ENCODE measurements at regions not wholly inside any gene's neighbourhood (a gene's known extent, or its start where the extent isn't known, plus 50 kb on each side); places are given as distances from the start of the nearest gene placed in this dataset.

DNA sequence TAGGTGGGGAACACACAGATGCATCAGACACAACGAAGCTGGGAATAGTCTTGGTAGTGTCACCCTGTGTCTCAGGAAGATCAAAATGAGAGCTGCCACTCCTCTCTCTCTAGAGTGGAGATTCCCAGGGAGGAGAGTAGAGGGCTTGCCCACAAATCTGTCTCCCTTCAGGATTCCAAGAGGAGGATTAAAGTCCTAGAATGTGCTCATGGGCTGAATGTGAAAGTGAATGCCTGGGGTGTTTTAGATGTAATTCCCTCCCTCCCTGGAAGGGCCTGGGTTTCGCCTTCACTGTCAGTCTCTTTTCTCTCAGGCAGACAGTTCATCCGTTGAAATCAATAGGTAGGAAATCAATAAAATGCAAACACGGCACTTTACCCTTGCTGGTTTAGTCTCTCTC lies 282.6 kb upstream of the PPARGC1A start:
- Histone ChIP-seq H3K9me3 (ENCODE audit: control insufficient read depth in 2 of 2, insufficient read depth in 1 of 2, low read length in 1 of 2) (no peaks in the 10 kb centered on the region), H3K27me3 (ENCODE audit: control insufficient read depth in 2 of 2, insufficient read depth in 1 of 2, low read length in 1 of 2) (no peaks in the 10 kb centered on the region), H3K27ac (ENCODE audit: low read depth in 1 of 2, low read length in 1 of 2) (no peak overlapping the region), H3K36me3 (ENCODE audit: control insufficient read depth in 2 of 2, insufficient read depth in 2 of 2, low read length in 1 of 2) (no peaks in the 10 kb centered on the region), H3K4me3 (ENCODE audit: low read length in 2 of 2) (no peak overlapping the region), H3K4me1 (ENCODE audit: control insufficient read depth in 2 of 2, insufficient read depth in 2 of 2, low read length in 2 of 2) (no peaks in the 10 kb centered on the region)
- 81% methylated on average over 4 of the region's 4 CpGs for WGBS
- no peak for DNase-seq (ENCODE audit: low read depth in 6 of 9, low spot score in 9 of 9)

DNA sequence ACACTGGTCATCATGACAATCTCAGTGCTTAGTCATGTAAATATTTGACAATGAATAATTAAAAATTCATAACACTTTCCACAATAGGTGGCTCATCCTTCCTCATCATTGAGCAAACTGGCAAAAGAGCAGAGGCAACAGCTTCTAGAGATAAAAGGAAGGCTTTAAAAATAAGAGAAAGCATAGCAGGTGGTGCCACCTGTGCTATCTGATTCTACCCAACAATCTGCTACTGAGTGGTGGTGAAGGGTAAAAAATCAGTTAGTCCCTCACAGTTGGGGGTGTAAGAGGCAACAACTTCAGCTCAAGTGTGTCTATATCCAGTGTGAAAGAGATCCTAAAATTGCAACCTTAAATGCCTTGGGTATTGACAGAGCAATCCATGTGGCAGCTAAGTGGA lies 280.1 kb upstream of the PPARGC1A start:
- H3K4me3 ChIP-seq (ENCODE audit: low read length in 2 of 2) = no peak overlapping the region
- H3K36me3 ChIP-seq (ENCODE audit: control insufficient read depth in 2 of 2, insufficient read depth in 2 of 2, low read length in 1 of 2) = no peaks in the 10 kb centered on the region
- H3K27me3 ChIP-seq (ENCODE audit: control insufficient read depth in 2 of 2, insufficient read depth in 1 of 2, low read length in 1 of 2) = no peaks in the 10 kb centered on the region
- H3K9me3 ChIP-seq (ENCODE audit: control insufficient read depth in 2 of 2, insufficient read depth in 1 of 2, low read length in 1 of 2) = no peaks in the 10 kb centered on the region
- H3K27ac ChIP-seq (ENCODE audit: low read depth in 1 of 2, low read length in 1 of 2) = no peak overlapping the region
- H3K4me1 ChIP-seq (ENCODE audit: control insufficient read depth in 2 of 2, insufficient read depth in 2 of 2, low read length in 2 of 2) = no peaks in the 10 kb centered on the region
- DNase-seq (ENCODE audit: low read depth in 6 of 9, low spot score in 9 of 9) = no peak

DNA sequence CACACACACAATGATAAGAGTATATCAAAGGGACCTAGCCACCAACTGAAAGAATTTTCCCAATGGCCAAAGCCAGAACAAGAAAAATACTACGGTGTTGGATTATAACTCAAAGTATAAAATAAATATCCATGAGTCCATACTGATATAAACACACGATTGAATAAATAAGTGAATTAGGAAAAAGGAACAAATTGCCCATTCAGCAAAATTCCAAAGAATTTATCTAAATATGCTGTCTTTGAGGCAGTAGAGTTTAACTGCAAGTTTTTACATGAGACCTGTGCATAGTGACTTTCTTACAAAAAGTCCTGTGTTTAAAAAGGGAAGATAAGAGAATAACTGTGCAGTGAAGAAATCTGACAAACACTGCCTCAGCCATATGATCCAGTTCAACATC lies 278.8 kb upstream of the PPARGC1A start:
- H3K4me3 ChIP-seq (ENCODE audit: low read length in 2 of 2) = no peak overlapping the region
- H3K27me3 ChIP-seq (ENCODE audit: control insufficient read depth in 2 of 2, insufficient read depth in 1 of 2, low read length in 1 of 2) = no peaks in the 10 kb centered on the region
- no peaks in the 10 kb centered on the region for H3K4me1 ChIP-seq (ENCODE audit: control insufficient read depth in 2 of 2, insufficient read depth in 2 of 2, low read length in 2 of 2)
- no peak overlapping the region for H3K27ac ChIP-seq (ENCODE audit: low read depth in 1 of 2, low read length in 1 of 2)
- H3K9me3 ChIP-seq (ENCODE audit: control insufficient read depth in 2 of 2, insufficient read depth in 1 of 2, low read length in 1 of 2) = no peaks in the 10 kb centered on the region
- WGBS = 94% methylated on average over 2 of the region's 2 CpGs
- no peak for DNase-seq (ENCODE audit: low read depth in 6 of 9, low spot score in 9 of 9)
- H3K36me3 ChIP-seq (ENCODE audit: control insufficient read depth in 2 of 2, insufficient read depth in 2 of 2, low read length in 1 of 2) = no peaks in the 10 kb centered on the region

DNA sequence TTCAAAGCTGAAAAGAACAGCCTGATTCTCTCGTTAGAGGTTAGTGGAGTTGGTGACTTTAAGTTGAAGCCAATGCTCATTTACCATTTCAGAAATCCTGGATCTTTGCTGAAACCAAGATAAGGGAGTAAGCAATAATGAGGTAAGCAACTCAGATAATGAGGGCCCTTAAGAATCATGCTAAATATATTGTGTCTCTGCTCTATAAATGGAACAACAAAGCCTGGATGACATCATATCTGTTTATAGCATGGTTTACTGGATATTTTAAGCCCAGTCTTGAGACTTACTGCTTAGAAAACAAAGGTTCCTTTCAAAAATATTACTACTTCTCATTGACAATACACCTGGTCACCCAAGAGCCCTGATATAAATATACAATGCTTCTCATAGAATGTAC lies 276.7 kb upstream of the PPARGC1A start:
- H3K4me3 ChIP-seq (ENCODE audit: low read length in 2 of 2) = no peak overlapping the region
- H3K9me3 ChIP-seq (ENCODE audit: control insufficient read depth in 2 of 2, insufficient read depth in 1 of 2, low read length in 1 of 2) = no peaks in the 10 kb centered on the region
- H3K27ac ChIP-seq (ENCODE audit: low read depth in 1 of 2, low read length in 1 of 2) = no peak overlapping the region
- H3K4me1 ChIP-seq (ENCODE audit: control insufficient read depth in 2 of 2, insufficient read depth in 2 of 2, low read length in 2 of 2) = no peaks in the 10 kb centered on the region
- 93% methylated on average over 1 of the region's 1 CpG for WGBS
- H3K36me3 ChIP-seq (ENCODE audit: control insufficient read depth in 2 of 2, insufficient read depth in 2 of 2, low read length in 1 of 2) = no peaks in the 10 kb centered on the region
- DNase-seq (ENCODE audit: low read depth in 6 of 9, low spot score in 9 of 9) = no peak
- no peaks in the 10 kb centered on the region for H3K27me3 ChIP-seq (ENCODE audit: control insufficient read depth in 2 of 2, insufficient read depth in 1 of 2, low read length in 1 of 2)

DNA sequence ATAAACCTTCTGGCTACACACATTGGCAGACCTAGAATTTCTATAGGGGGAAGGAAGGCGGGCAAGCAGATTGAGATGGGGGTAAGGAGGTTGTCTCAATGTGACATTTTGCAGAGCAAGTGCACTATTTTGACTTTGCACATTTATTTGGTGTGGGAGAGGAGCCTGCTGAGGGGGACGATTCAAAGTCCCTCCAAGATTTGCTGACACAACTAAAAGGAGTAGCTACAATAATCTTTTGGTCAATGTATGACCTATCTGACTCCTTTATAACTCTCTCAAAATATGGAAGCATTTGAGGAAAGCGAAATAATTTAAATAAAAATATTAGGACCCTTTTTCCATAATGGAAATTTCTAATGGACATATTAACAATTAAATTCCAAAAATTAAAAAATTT lies 274.9 kb upstream of the PPARGC1A start:
- no peak for DNase-seq (ENCODE audit: low read depth in 6 of 9, low spot score in 9 of 9)
- H3K36me3 ChIP-seq (ENCODE audit: control insufficient read depth in 2 of 2, insufficient read depth in 2 of 2, low read length in 1 of 2) = no peaks in the 10 kb centered on the region
- H3K27ac ChIP-seq (ENCODE audit: low read depth in 1 of 2, low read length in 1 of 2) = no peak overlapping the region
- H3K4me3 ChIP-seq (ENCODE audit: low read length in 2 of 2) = no peak overlapping the region
- no peaks in the 10 kb centered on the region for H3K27me3 ChIP-seq (ENCODE audit: control insufficient read depth in 2 of 2, insufficient read depth in 1 of 2, low read length in 1 of 2)
- 88% methylated on average over 3 of the region's 3 CpGs for WGBS
- H3K4me1 ChIP-seq (ENCODE audit: control insufficient read depth in 2 of 2, insufficient read depth in 2 of 2, low read length in 2 of 2) = no peaks in the 10 kb centered on the region
- H3K9me3 ChIP-seq (ENCODE audit: control insufficient read depth in 2 of 2, insufficient read depth in 1 of 2, low read length in 1 of 2) = no peaks in the 10 kb centered on the region

DNA sequence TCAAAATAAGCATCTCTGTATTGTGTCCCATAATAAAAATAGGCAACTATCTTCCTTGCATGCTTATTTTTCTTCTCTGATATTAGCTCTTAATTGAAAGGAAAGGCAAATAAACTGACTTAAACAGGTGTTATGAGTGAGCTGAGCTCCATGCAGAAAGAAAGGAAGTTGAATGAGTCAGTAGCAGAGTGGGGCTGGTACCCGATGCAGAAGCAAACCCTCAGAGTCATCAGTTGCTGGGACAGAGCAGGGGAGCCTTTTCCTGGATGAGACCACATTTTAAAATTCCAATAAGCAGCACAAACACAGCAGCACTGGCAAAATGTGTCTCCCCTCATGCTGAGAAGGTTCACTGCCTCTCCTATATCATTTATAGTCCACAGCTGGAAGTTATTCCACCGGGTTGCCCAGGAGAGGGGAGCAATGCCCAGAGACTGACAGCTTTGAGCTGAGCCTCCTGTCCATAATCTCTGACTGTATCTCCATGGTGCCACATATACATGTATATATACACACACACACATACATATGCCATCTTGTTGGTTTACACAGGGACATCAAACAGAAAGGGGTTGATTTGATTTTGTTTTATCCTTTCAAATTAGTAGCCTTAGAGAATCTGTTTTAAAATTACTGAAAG lies 274.3 kb upstream of the PPARGC1A start:
- 49% methylated on average over 2 of the region's 2 CpGs for WGBS
- no peaks in the 10 kb centered on the region for H3K9me3 ChIP-seq (ENCODE audit: control insufficient read depth in 2 of 2, insufficient read depth in 1 of 2, low read length in 1 of 2)
- no peak for DNase-seq (ENCODE audit: low read depth in 6 of 9, low spot score in 9 of 9)
- no peak overlapping the region for H3K4me3 ChIP-seq (ENCODE audit: low read length in 2 of 2)
- H3K27ac ChIP-seq (ENCODE audit: low read depth in 1 of 2, low read length in 1 of 2) = no peak overlapping the region
- no peaks in the 10 kb centered on the region for H3K4me1 ChIP-seq (ENCODE audit: control insufficient read depth in 2 of 2, insufficient read depth in 2 of 2, low read length in 2 of 2)
- H3K27me3 ChIP-seq (ENCODE audit: control insufficient read depth in 2 of 2, insufficient read depth in 1 of 2, low read length in 1 of 2) = no peaks in the 10 kb centered on the region
- H3K36me3 ChIP-seq (ENCODE audit: control insufficient read depth in 2 of 2, insufficient read depth in 2 of 2, low read length in 1 of 2) = no peaks in the 10 kb centered on the region

DNA sequence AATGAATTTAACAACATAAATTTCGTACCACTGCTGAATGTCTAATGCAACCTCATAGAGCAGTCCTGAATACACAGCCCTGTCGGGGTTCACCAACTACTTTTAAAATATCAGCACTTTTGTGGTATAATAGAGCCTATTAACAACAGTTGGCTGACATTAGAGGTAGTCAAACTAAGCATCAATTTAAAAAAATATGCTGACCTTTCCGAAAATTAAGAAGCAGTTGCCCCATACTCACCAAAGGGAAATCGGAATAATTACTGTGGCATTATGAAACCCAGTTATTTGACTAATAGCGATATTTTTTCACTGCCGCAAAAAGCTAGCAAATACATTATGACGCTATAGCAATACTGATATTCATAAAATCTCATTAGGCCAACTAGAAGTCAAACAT lies 273.5 kb upstream of the PPARGC1A start:
- Histone ChIP-seq H3K27ac (ENCODE audit: low read depth in 1 of 2, low read length in 1 of 2) (no peak overlapping the region), H3K4me3 (ENCODE audit: low read length in 2 of 2) (no peak overlapping the region), H3K36me3 (ENCODE audit: control insufficient read depth in 2 of 2, insufficient read depth in 2 of 2, low read length in 1 of 2) (no peaks in the 10 kb centered on the region), H3K9me3 (ENCODE audit: control insufficient read depth in 2 of 2, insufficient read depth in 1 of 2, low read length in 1 of 2) (no peaks in the 10 kb centered on the region), H3K4me1 (ENCODE audit: control insufficient read depth in 2 of 2, insufficient read depth in 2 of 2, low read length in 2 of 2) (no peaks in the 10 kb centered on the region), H3K27me3 (ENCODE audit: control insufficient read depth in 2 of 2, insufficient read depth in 1 of 2, low read length in 1 of 2) (no peaks in the 10 kb centered on the region)
- DNase-seq (ENCODE audit: low read depth in 6 of 9, low spot score in 9 of 9) = no peak
- WGBS = 87% methylated on average over 7 of the region's 7 CpGs

DNA sequence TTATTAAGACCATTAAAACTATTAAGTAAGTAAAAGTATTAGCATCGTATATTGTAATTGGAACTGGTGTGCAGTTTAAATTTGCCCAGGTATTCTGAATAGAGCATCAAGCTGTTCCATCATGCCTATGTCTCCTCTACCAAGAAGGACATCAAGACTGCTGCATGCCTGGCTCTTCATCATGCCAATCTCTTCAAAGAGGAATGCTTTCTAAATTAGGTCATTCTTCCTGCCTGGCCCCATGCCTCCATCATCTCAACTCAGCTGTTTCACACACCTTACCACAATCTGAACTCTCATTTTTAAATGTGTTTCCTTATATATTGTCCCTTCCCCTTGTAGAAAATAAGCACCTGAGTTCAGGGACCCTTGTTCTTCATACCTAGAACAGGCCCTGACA lies 270.5 kb upstream of the PPARGC1A start:
- 94% methylated on average over 1 of the region's 1 CpG for WGBS
- Histone ChIP-seq H3K9me3 (ENCODE audit: control insufficient read depth in 2 of 2, insufficient read depth in 1 of 2, low read length in 1 of 2) (no peaks in the 10 kb centered on the region), H3K4me3 (ENCODE audit: low read length in 2 of 2) (no peak overlapping the region), H3K4me1 (ENCODE audit: control insufficient read depth in 2 of 2, insufficient read depth in 2 of 2, low read length in 2 of 2) (no peaks in the 10 kb centered on the region), H3K36me3 (ENCODE audit: control insufficient read depth in 2 of 2, insufficient read depth in 2 of 2, low read length in 1 of 2) (no peaks in the 10 kb centered on the region), H3K27me3 (ENCODE audit: control insufficient read depth in 2 of 2, insufficient read depth in 1 of 2, low read length in 1 of 2) (no peaks in the 10 kb centered on the region), H3K27ac (ENCODE audit: low read depth in 1 of 2, low read length in 1 of 2) (no peak overlapping the region)
- no peak for DNase-seq (ENCODE audit: low read depth in 6 of 9, low spot score in 9 of 9)

DNA sequence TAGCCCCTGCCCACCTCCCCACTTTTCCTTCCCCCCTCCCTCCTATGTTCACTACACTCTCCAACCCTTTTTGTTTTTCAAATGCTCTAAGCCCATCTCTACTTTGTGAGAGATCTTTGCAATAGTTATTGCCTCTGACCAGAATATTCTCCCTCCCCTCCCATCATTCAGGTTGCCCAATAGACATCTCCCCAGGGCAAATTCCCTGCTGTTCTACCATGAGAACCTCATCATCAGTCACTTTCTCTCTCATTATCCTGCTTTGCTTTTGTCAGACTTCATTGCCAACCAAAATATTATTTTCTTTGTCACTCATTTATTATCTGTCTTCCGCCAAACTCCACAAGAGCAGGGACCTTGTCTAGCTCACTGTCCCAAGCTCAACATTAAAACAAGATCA lies 268.2 kb upstream of the PPARGC1A start:
- no peaks in the 10 kb centered on the region for H3K9me3 ChIP-seq (ENCODE audit: control insufficient read depth in 2 of 2, insufficient read depth in 1 of 2, low read length in 1 of 2)
- H3K4me3 ChIP-seq (ENCODE audit: low read length in 2 of 2) = no peak overlapping the region
- no peak overlapping the region for H3K27ac ChIP-seq (ENCODE audit: low read depth in 1 of 2, low read length in 1 of 2)
- H3K4me1 ChIP-seq (ENCODE audit: control insufficient read depth in 2 of 2, insufficient read depth in 2 of 2, low read length in 2 of 2) = no peaks in the 10 kb centered on the region
- no peaks in the 10 kb centered on the region for H3K36me3 ChIP-seq (ENCODE audit: control insufficient read depth in 2 of 2, insufficient read depth in 2 of 2, low read length in 1 of 2)
- no peaks in the 10 kb centered on the region for H3K27me3 ChIP-seq (ENCODE audit: control insufficient read depth in 2 of 2, insufficient read depth in 1 of 2, low read length in 1 of 2)
- no peak for DNase-seq (ENCODE audit: low read depth in 6 of 9, low spot score in 9 of 9)
- WGBS = 94% methylated on average over 1 of the region's 1 CpG

DNA sequence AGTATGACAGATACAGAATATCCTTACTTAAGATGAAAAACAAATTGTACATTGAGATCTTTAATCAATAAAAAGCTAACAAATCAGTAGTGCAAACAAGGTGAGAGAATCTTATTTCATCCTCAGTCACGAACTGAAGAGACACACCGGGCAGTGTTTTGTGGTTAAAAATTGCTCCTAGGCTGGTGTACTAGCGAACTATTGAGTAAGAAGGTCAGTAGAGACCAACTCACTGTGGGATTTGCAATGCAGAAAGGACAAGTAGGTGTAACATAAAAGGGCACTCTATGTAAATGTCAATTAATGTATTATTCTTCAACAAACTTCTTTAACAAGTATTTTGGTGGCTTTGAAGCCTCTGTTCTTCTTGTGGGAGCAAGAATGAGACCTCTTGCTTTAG lies 260.2 kb upstream of the PPARGC1A start:
- WGBS = 79% methylated on average over 3 of the region's 3 CpGs
- Histone ChIP-seq H3K27me3 (ENCODE audit: control insufficient read depth in 2 of 2, insufficient read depth in 1 of 2, low read length in 1 of 2) (no peaks in the 10 kb centered on the region), H3K4me1 (ENCODE audit: control insufficient read depth in 2 of 2, insufficient read depth in 2 of 2, low read length in 2 of 2) (no peaks in the 10 kb centered on the region), H3K27ac (ENCODE audit: low read depth in 1 of 2, low read length in 1 of 2) (no peak overlapping the region), H3K9me3 (ENCODE audit: control insufficient read depth in 2 of 2, insufficient read depth in 1 of 2, low read length in 1 of 2) (no peaks in the 10 kb centered on the region), H3K4me3 (ENCODE audit: low read length in 2 of 2) (no peak overlapping the region), H3K36me3 (ENCODE audit: control insufficient read depth in 2 of 2, insufficient read depth in 2 of 2, low read length in 1 of 2) (no peaks in the 10 kb centered on the region)
- DNase-seq (ENCODE audit: low read depth in 6 of 9, low spot score in 9 of 9) = no peak
